ENCODE measurements at regions not wholly inside any gene's neighbourhood (a gene's known extent, or its start where the extent isn't known, plus 50 kb on each side); places are given as distances from the start of the nearest gene placed in this dataset.

DNA sequence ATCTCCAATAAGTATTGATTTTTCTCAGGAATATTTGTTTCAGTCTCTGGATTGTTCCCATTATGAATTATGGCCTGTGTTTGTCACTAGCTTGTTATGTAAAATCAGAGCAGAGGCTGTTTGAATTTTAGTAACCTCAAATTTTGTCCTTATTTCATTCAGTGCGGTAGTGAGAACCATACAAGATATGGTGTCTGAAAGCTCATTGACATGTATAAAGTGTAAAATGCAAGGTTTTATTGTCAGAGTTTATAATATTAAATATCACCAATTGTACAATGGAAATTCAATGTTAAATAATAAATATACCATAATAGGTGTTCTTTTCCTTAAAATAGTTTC lies 353.3 kb upstream of the SYNCRIP start:
- DNase-seq (ENCODE audit: extremely low spot score), result no peak
- TF ChIP-seq LEF1 (IDR thresholded peaks at IDR 0.05; ENCODE audit: borderline replicate concordance), result no peak
- no peak for TF ChIP-seq CTBP1 (IDR thresholded peaks at IDR 0.05; ENCODE audit: borderline replicate concordance)
- TF ChIP-seq BHLHE40 (IDR thresholded peaks at IDR 0.05; ENCODE audit: borderline replicate concordance), result no peak
- TF ChIP-seq L3MBTL2 (conservative IDR thresholded peaks at IDR 0.05), result no peak
- TF ChIP-seq NFRKB (IDR thresholded peaks at IDR 0.05), result no peak
- no peak for TF ChIP-seq ARNT (IDR thresholded peaks at IDR 0.05)
- TF ChIP-seq FOXM1 (IDR thresholded peaks at IDR 0.05; ENCODE audit: borderline replicate concordance), result no peak
- no peak for TF ChIP-seq ZNF384 (IDR thresholded peaks at IDR 0.05)
- no peak for TF ChIP-seq SUZ12 (IDR thresholded peaks at IDR 0.05)
- no peak for TF ChIP-seq TARDBP (IDR thresholded peaks at IDR 0.05)
- no peak for TF ChIP-seq HDGF (IDR thresholded peaks at IDR 0.05; ENCODE audit: borderline replicate concordance)
- no peak for TF ChIP-seq FOXK2 (IDR thresholded peaks at IDR 0.05)
- TF ChIP-seq ELF4 (IDR thresholded peaks at IDR 0.05), result no peak
- TF ChIP-seq FOXA1 (IDR thresholded peaks at IDR 0.05), result no peak
- TF ChIP-seq, protein P1, sequence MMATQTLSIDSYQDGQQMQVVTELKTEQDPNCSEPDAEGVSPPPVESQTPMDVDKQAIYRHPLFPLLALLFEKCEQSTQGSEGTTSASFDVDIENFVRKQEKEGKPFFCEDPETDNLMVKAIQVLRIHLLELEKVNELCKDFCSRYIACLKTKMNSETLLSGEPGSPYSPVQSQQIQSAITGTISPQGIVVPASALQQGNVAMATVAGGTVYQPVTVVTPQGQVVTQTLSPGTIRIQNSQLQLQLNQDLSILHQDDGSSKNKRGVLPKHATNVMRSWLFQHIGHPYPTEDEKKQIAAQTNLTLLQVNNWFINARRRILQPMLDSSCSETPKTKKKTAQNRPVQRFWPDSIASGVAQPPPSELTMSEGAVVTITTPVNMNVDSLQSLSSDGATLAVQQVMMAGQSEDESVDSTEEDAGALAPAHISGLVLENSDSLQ (IDR thresholded peaks at IDR 0.05), result no peak
- ChIA-PET POLR2A (no interaction called here), CTCF (no interaction called here)

DNA sequence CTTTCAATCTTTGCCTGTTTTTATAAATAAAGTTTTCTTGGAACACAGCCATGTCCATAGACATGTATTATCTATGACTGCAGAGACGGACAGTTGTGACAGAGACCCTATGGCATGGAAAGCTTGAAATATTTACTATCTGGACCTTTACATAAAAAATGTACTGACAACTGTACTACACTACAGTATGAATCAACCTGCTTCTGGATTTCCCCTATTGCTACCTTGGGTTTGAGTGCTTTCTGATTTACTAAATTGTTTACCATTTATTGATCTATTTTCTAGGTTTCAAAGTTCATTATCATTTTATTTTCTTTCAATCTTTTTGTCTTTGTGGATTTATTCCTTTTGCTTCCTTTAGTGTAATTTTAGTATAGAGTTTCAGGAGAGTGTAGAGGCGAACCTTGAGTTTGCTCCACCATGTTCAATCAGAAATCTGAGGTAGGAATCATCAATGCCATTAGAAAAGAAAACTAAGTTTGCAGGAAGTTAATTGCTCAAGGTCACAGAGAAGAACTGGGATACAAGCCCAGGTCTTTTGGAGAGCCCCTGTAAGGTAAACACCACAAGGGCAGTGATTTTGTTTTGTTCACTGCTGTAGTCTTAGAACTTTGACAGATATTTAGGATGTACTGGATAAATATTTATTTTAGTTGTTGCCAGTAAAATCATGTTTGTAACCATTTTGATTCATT lies 352.8 kb upstream of the SYNCRIP start:
- DNase-seq (ENCODE audit: extremely low spot score), result no peak
- POLR2A ChIA-PET, result no interaction called here
- CTCF ChIA-PET, result no interaction called here
- no peak for TF ChIP-seq TARDBP (IDR thresholded peaks at IDR 0.05)
- no peak for TF ChIP-seq L3MBTL2 (conservative IDR thresholded peaks at IDR 0.05)
- TF ChIP-seq FOXA1 (IDR thresholded peaks at IDR 0.05), result no peak
- TF ChIP-seq LEF1 (IDR thresholded peaks at IDR 0.05; ENCODE audit: borderline replicate concordance), result no peak
- no peak for TF ChIP-seq ZNF384 (IDR thresholded peaks at IDR 0.05)
- no peak for TF ChIP-seq CTBP1 (IDR thresholded peaks at IDR 0.05; ENCODE audit: borderline replicate concordance)

DNA sequence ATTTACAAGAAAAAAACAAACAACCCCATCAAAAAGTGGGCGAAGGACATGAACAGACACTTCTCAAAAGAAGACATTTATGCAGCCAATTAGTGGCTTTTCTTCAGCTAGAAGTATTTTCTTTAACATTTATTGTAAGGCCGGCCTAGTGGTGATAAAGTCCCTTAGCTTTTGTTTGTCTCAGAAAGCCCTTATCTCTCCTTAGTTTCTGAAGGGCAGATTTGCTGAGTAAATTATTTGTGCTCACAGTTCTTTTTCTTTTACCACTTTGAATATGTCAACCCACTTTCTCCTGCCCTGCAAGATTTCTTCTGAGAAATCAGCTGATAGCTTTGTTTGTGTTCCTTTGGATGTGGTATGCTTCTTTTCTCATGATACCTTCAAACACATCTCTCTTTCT lies 344.0 kb upstream of the SYNCRIP start:
- no peak for DNase-seq (ENCODE audit: extremely low spot score)
- TF ChIP-seq SP1 (IDR thresholded peaks at IDR 0.05), result no peak
- no peak for TF ChIP-seq TARDBP (IDR thresholded peaks at IDR 0.05)
- TF ChIP-seq NFRKB (IDR thresholded peaks at IDR 0.05), result no peak
- TF ChIP-seq FOXK2 (IDR thresholded peaks at IDR 0.05), result no peak
- no peak for TF ChIP-seq L3MBTL2 (conservative IDR thresholded peaks at IDR 0.05)
- TF ChIP-seq LEF1 (IDR thresholded peaks at IDR 0.05; ENCODE audit: borderline replicate concordance), result no peak
- no peak for TF ChIP-seq ELF4 (IDR thresholded peaks at IDR 0.05)
- no peak for TF ChIP-seq HDGF (IDR thresholded peaks at IDR 0.05; ENCODE audit: borderline replicate concordance)
- no peak for TF ChIP-seq FOXA1 (IDR thresholded peaks at IDR 0.05)
- no peak for TF ChIP-seq CTBP1 (IDR thresholded peaks at IDR 0.05; ENCODE audit: borderline replicate concordance)
- no peak for TF ChIP-seq ARNT (IDR thresholded peaks at IDR 0.05)
- TF ChIP-seq, protein P1 (IDR thresholded peaks at IDR 0.05), result no peak
- no peak for TF ChIP-seq ZNF384 (IDR thresholded peaks at IDR 0.05)
- TF ChIP-seq FOXM1 (IDR thresholded peaks at IDR 0.05; ENCODE audit: borderline replicate concordance), result no peak
- TF ChIP-seq BHLHE40 (IDR thresholded peaks at IDR 0.05; ENCODE audit: borderline replicate concordance), result no peak
- TF ChIP-seq SUZ12 (IDR thresholded peaks at IDR 0.05), result no peak
- CTCF ChIA-PET, result interaction anchor here (0.7 kb wide), 1 partner anchor 122 kb away, joined by 3 read pairs; no protein-coding TSS in a partner anchor
- POLR2A ChIA-PET, result no interaction called here

DNA sequence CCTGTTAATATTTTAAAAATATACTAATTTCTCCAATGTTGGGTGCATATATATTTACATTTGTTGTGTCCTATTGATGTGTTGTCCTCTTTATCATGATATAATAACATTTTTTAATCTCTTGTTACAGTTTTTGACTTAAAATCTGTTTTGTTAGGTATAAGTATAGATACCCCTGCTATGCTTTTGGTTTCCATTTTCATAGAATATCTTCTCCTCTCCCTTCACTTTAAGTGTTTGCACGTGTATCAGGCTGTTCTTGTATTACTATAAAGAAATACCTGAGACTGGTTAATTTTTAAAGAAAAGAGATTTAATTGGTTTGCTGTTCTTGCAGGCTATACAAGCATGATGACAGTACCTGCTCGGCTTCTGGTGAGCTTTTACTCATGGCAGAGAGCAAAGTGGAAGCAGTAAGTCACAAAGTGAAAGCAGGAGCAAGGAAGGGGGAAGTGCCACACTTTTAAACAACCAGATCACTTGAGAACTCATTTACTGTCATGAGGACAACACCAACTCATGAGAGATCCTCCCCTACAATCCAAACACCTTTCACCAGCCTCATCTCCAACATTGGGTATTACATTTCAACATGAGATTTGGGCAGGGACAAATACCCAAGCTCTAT lies 340.5 kb upstream of the SYNCRIP start:
- CTCF ChIA-PET, result no interaction called here
- no peak for DNase-seq (ENCODE audit: extremely low spot score)
- TF ChIP-seq ELF4 (IDR thresholded peaks at IDR 0.05), result no peak
- TF ChIP-seq HDGF (IDR thresholded peaks at IDR 0.05; ENCODE audit: borderline replicate concordance), result no peak
- TF ChIP-seq LEF1 (IDR thresholded peaks at IDR 0.05; ENCODE audit: borderline replicate concordance), result no peak
- no peak for TF ChIP-seq FOXM1 (IDR thresholded peaks at IDR 0.05; ENCODE audit: borderline replicate concordance)
- TF ChIP-seq NFRKB (IDR thresholded peaks at IDR 0.05), result no peak
- TF ChIP-seq SP1 (IDR thresholded peaks at IDR 0.05), result no peak
- TF ChIP-seq TARDBP (IDR thresholded peaks at IDR 0.05), result no peak
- TF ChIP-seq L3MBTL2 (conservative IDR thresholded peaks at IDR 0.05), result no peak
- no peak for TF ChIP-seq BHLHE40 (IDR thresholded peaks at IDR 0.05; ENCODE audit: borderline replicate concordance)
- TF ChIP-seq FOXK2 (IDR thresholded peaks at IDR 0.05), result no peak
- TF ChIP-seq SUZ12 (IDR thresholded peaks at IDR 0.05), result no peak
- no peak for TF ChIP-seq ARNT (IDR thresholded peaks at IDR 0.05)
- POLR2A ChIA-PET, result no interaction called here

DNA sequence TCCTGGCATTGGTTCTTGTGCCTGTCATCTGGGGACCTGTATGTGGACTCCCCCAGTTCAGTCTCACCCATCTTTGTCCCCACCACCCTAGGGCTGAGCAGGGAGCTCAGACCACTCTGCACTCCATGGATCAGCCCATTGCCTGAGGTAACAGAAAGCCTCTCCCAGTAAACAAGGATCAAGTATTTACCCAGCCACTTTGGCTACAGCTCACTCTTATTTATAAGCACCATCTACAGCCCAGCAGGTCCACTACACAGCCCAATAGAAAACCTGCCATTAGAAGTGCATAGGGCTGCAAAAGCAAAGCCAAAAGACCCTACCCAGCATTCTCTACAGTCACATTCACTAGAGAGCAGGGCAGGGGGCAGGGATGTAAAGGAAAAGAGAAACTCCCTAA lies 335.0 kb upstream of the SYNCRIP start:
- DNase-seq (ENCODE audit: extremely low spot score), result no peak
- CTCF ChIA-PET, result no interaction called here

More for the DNA sequence above, 335.0 kb upstream of the SYNCRIP start:
- POLR2A ChIA-PET, result no interaction called here
- TF ChIP-seq ZNF384 (IDR thresholded peaks at IDR 0.05), result no peak
- no peak for TF ChIP-seq TARDBP (IDR thresholded peaks at IDR 0.05)
- TF ChIP-seq ARNT (IDR thresholded peaks at IDR 0.05), result no peak
- no peak for TF ChIP-seq SP1 (IDR thresholded peaks at IDR 0.05)
- no peak for TF ChIP-seq L3MBTL2 (conservative IDR thresholded peaks at IDR 0.05)
- TF ChIP-seq FOXM1 (IDR thresholded peaks at IDR 0.05; ENCODE audit: borderline replicate concordance), result no peak
- no peak for TF ChIP-seq NFRKB (IDR thresholded peaks at IDR 0.05)
- TF ChIP-seq, protein P1 (IDR thresholded peaks at IDR 0.05), result no peak
- TF ChIP-seq HDGF (IDR thresholded peaks at IDR 0.05; ENCODE audit: borderline replicate concordance), result no peak

Measured in HEK293T (cell line).